Activated CD8-positive, alpha-beta T cell treated with anti-CD3 and anti-CD28 coated beads, Interleukin-2, amount 10 ng/mL, durations not matched to agents 7 days and 5 days (primary cell): ENCODE measurements at regions not wholly inside any gene's neighbourhood (a gene's known extent, or its start where the extent isn't known, plus 50 kb on each side); places are given as distances from the start of the nearest gene placed in this dataset.

ENCODE experiments used
- ATAC-seq: fragments of 150-1000 bp; cut with Tn5 transposase; one replicate; pipeline ENCODE4 v1.10.0; 2021; ENCODE audit warnings: moderate library complexity
- CTCF ChIA-PET: fragments of 350-600 bp; sonication (Branson Sonifier 250); formaldehyde crosslinking; loops from one replicate; lab custom pipeline; 2021; ENCODE audit warnings: antibody characterized with exemption; lab: Charles Lee
- POLR2A ChIA-PET: fragments of 350-600 bp; sonication (Branson Sonifier 250); formaldehyde crosslinking; loops from one replicate; lab custom pipeline; 2021; ENCODE audit warnings: antibody characterized with exemption; lab: Charles Lee
- DNase-seq: peaks from one replicate; pipeline ENCODE4 v3.0.0-alpha.2; 2020
- H3K27ac Mint-ChIP-seq: one replicate; pipeline ENCODE4 v1.8.0; 2021; ENCODE audit warnings: mild to moderate bottlenecking, mixed read lengths
- H3K27me3 Mint-ChIP-seq: one replicate; pipeline ENCODE4 v1.8.0; 2021; ENCODE audit warnings: low read depth, mixed read lengths
- H3K36me3 Mint-ChIP-seq: one replicate; pipeline ENCODE4 v1.8.0; 2021; ENCODE audit warnings: low read depth, mixed read lengths
- H3K4me1 Mint-ChIP-seq: one replicate; pipeline ENCODE4 v1.8.0; 2021; ENCODE audit warnings: low read depth, mixed read lengths
- H3K4me3 Mint-ChIP-seq: one replicate; pipeline ENCODE4 v1.8.0; 2021; ENCODE audit warnings: mild to moderate bottlenecking, mixed read lengths
- H3K9me3 Mint-ChIP-seq: one replicate; pipeline ENCODE4 v1.8.0; 2022; ENCODE audit warnings: mixed read lengths; ENCODE audit not compliant: insufficient read depth

DNA sequence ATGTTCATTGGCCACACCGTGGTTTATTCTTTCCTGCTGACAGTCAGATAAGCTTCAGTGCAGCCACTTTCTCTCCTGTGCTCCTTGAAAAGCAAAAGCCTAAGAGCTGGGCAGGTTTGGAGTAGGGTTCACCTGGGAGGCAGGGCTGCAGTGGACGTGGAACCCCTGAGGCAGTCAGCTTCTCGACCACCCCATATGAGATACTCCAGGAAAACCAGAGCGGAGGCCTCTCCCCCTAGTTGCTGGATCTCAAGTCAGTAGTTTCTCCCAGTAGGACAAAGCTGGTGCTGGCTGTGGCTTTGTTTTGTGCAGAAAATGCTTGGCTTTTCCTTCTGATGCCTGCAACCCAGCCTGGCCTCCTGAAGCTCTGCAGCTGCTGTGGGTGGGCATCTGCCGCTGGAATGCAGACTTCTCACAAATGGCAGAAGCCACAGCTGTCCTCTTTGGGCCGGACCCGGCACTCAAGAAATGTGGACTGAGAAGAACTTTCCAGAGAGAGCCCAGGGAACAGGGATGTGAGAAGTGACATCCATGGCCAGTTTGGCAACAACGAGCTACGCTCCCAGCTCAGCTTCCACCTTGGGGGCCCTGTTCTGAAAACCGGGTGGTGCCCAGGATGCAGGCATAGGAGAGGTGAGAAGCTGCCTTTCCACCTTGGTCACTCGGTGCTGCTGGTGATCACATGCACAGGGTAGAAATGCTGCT lies 276.6 kb upstream of the TCERG1L start:
- POLR2A ChIA-PET = no interaction called here
- Mint-ChIP-seq H3K9me3 (no peaks in the 10 kb centered on the region), H3K4me1 (no peaks in the 10 kb centered on the region), H3K4me3 (no peak overlapping the region), H3K36me3 (no peaks in the 10 kb centered on the region), H3K27me3 (no peaks in the 10 kb centered on the region), H3K27ac (no peak overlapping the region)
- CTCF ChIA-PET = no interaction called here
- ATAC-seq (no peak), DNase-seq (no peak)

GRCh38 chr10:131588704-131589220 lies 277.2 kb upstream of the TCERG1L start:
- Mint-ChIP-seq H3K9me3 (no peaks in the 10 kb centered on the region), H3K4me3 (no peak overlapping the region), H3K27me3 (no peaks in the 10 kb centered on the region), H3K27ac (no peak overlapping the region), H3K4me1 (no peaks in the 10 kb centered on the region), H3K36me3 (no peaks in the 10 kb centered on the region)
- CTCF ChIA-PET = no interaction called here
- POLR2A ChIA-PET = no interaction called here
- no peak for DNase-seq
- ATAC-seq = no peak

DNA sequence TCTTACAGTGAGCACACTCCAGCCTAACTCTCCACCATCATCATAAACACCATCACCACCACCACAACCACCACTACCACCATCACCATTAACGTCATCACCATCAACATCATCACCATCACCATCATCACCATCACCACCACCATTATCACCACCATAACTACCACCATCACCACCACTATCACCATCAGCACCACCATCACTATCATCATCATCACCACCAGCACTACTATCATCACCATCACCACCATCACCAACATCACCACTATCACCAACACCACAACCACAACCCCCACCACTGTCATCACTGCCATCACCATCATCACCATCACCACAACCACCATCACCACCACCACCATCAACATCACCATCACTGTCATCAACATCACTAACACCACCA lies 279.0 kb upstream of the TCERG1L start:
- Mint-ChIP-seq H3K36me3 (no peaks in the 10 kb centered on the region), H3K27ac (no peak overlapping the region), H3K4me1 (no peaks in the 10 kb centered on the region), H3K4me3 (no peak overlapping the region), H3K27me3 (no peaks in the 10 kb centered on the region), H3K9me3 (no peaks in the 10 kb centered on the region)
- CTCF ChIA-PET = no interaction called here
- POLR2A ChIA-PET = no interaction called here
- DNase-seq = no peak
- ATAC-seq = no peak

DNA sequence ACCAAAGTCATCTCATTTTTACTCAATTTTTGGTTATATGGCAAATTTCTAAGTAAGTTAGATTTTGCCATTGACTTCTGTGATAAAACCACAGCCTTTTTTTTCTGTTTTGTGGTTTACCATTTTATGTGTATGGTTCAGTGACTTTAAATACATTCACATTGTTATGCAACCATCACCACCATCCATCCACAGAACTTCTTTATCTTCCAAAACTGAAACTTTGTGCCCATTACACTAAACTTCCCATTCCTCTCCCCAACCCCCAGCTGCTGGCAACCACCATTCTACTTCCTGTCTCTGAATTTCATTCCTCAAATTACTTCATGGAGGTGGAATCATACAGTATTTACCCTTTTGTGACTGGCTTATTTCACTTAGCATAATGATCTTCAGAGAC lies 280.4 kb upstream of the TCERG1L start:
- DNase-seq (no peak), ATAC-seq (no peak)
- Mint-ChIP-seq H3K4me1 (no peaks in the 10 kb centered on the region), H3K9me3 (no peaks in the 10 kb centered on the region), H3K27ac (no peak overlapping the region), H3K4me3 (no peak overlapping the region), H3K27me3 (no peaks in the 10 kb centered on the region), H3K36me3 (no peaks in the 10 kb centered on the region)
- ChIA-PET POLR2A (no interaction called here), CTCF (no interaction called here)

- Mint-ChIP-seq H3K4me1 (no peaks in the 10 kb centered on the region), H3K9me3 (no peaks in the 10 kb centered on the region), H3K4me3 (no peak overlapping the region), H3K36me3 (no peaks in the 10 kb centered on the region), H3K27ac (no peak overlapping the region), H3K27me3 (no peaks in the 10 kb centered on the region)
- ATAC-seq (no peak), DNase-seq (no peak)
- ChIA-PET CTCF (no interaction called here), POLR2A (no interaction called here)
These were observed 291.6 kb upstream of the PPP2R2D start for GRCh38 chr10:131609176-131609575.

- CTCF ChIA-PET = no interaction called here
- Mint-ChIP-seq H3K4me3 (no peak overlapping the region), H3K27ac (no peak overlapping the region), H3K27me3 (no peaks in the 10 kb centered on the region), H3K9me3 (no peaks in the 10 kb centered on the region), H3K36me3 (no peaks in the 10 kb centered on the region), H3K4me1 (no peaks in the 10 kb centered on the region)
- ATAC-seq = no peak
- POLR2A ChIA-PET = no interaction called here
- no peak for DNase-seq
These were observed 285.7 kb upstream of the PPP2R2D start for GRCh38 chr10:131615150-131615549.

- ChIA-PET POLR2A (no interaction called here), CTCF (no interaction called here)
- H3K27ac Mint-ChIP-seq = no peak overlapping the region
- no peaks in the 10 kb centered on the region for H3K4me1 Mint-ChIP-seq
- no peaks in the 10 kb centered on the region for H3K27me3 Mint-ChIP-seq
- no peak for DNase-seq
- H3K9me3 Mint-ChIP-seq = no peaks in the 10 kb centered on the region
- ATAC-seq = no peak
- no peaks in the 10 kb centered on the region for H3K36me3 Mint-ChIP-seq
- H3K4me3 Mint-ChIP-seq = no peak overlapping the region
These were observed 284.8 kb upstream of the PPP2R2D start for GRCh38 chr10:131616040-131616439.

DNA sequence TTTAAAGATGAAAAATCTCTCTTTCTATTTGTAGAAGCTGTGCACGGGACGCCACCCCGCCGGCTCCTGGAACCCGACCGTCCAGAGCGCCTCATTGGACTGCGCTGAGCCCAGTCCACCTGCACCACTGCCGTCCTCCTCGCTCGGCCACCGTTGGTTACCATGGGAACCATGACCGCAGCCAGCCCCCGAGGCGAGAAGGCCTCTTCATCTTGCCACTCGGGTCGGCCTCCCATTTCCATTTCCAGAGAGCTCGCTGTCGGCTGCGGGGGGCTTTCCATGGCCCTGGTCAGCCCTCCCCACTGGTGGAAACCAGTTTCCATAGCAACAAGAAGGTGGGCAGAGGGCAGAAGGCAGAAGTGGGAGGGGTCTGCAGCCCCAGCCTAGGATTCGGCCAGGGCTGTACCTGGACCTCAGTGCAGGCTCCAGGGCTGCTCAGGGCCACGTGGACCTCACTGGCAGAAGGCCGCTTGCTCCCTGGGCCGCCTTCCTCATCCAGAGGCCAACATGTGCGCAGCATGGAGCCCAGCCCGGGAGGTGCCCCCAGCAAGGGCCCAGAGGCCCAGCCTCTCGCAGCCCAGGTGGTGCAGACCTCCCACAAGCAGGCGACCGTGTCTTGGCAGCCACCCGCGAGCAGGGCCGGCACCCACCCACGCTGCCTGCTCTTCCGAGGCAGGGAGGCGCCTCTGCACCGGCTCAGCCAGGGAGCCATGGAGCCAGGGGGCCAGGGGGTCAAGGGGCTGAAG lies 283.5 kb upstream of the PPP2R2D start:
- H3K9me3 Mint-ChIP-seq = no peaks in the 10 kb centered on the region
- no peak overlapping the region for H3K4me3 Mint-ChIP-seq
- no peaks in the 10 kb centered on the region for H3K27me3 Mint-ChIP-seq

GRCh38 chr10:131618587-131619267 lies 282.1 kb upstream of the PPP2R2D start:
- no peak for ATAC-seq
- ChIA-PET POLR2A (no interaction called here), CTCF (no interaction called here)

More for the DNA sequence above, 283.5 kb upstream of the PPP2R2D start:
- DNase-seq (no peak), ATAC-seq (no peak)
- POLR2A ChIA-PET = no interaction called here
- H3K27ac Mint-ChIP-seq = no peak overlapping the region
- CTCF ChIA-PET = no interaction called here
- no peaks in the 10 kb centered on the region for H3K4me1 Mint-ChIP-seq
- H3K36me3 Mint-ChIP-seq = no peaks in the 10 kb centered on the region

DNA sequence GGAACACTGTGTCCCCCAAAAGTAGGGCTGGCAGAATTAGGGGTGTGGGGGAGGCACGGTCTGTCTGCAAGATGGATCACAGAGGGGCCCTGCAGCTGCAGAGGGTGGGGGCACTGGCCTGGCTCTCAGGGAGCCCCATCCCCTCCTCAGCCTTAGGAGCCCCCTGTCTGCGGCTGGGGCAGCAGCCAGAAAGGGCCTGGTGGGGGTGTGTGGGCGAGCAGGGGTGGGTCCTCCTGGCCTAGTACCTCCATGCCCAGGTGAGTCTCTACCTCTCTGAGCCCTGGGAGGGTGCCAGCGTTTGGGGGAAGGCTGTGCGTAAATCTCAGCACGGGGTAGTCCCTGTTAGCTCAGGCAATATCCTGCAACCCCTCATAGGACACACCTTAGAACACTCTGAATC lies 280.5 kb upstream of the PPP2R2D start:
- H3K9me3 Mint-ChIP-seq = no peaks in the 10 kb centered on the region
- ChIA-PET CTCF (no interaction called here), POLR2A (no interaction called here)
- H3K27ac Mint-ChIP-seq = no peak overlapping the region
- H3K36me3 Mint-ChIP-seq = no peaks in the 10 kb centered on the region
- DNase-seq = no peak
- no peak overlapping the region for H3K4me3 Mint-ChIP-seq
- ATAC-seq = no peak
- no peaks in the 10 kb centered on the region for H3K4me1 Mint-ChIP-seq
- no peaks in the 10 kb centered on the region for H3K27me3 Mint-ChIP-seq

More at GRCh38 chr10:131618587-131619267, 282.1 kb upstream of the PPP2R2D start:
- no peaks in the 10 kb centered on the region for H3K4me1 Mint-ChIP-seq
- no peaks in the 10 kb centered on the region for H3K27me3 Mint-ChIP-seq
- no peak overlapping the region for H3K27ac Mint-ChIP-seq
- H3K36me3 Mint-ChIP-seq = no peaks in the 10 kb centered on the region
- no peak overlapping the region for H3K4me3 Mint-ChIP-seq
- H3K9me3 Mint-ChIP-seq = no peaks in the 10 kb centered on the region
- no peak for DNase-seq

GRCh38 chr10:131620904-131621303 lies 279.9 kb upstream of the PPP2R2D start:
- POLR2A ChIA-PET = no interaction called here
- H3K4me3 Mint-ChIP-seq = no peak overlapping the region
- ATAC-seq = no peak

More at GRCh38 chr10:131620904-131621303, 279.9 kb upstream of the PPP2R2D start:
- CTCF ChIA-PET = no interaction called here
- Mint-ChIP-seq H3K9me3 (no peaks in the 10 kb centered on the region), H3K27me3 (no peaks in the 10 kb centered on the region), H3K4me1 (no peaks in the 10 kb centered on the region), H3K27ac (no peak overlapping the region), H3K36me3 (no peaks in the 10 kb centered on the region)
- DNase-seq = no peak
